IMR-90 (cell line): ENCODE measurements at regions not wholly inside any gene's neighbourhood (a gene's known extent, or its start where the extent isn't known, plus 50 kb on each side); places are given as distances from the start of the nearest gene placed in this dataset.

Experiments used
- ATAC-seq: fragments of 200-7000 bp; cut with Tn5 transposase; 2 replicates; pipeline ENCODE4 v1.9.1; 2020; ENCODE audit warnings: low read depth, mild to moderate bottlenecking, moderate library complexity
- BruUV-seq: library from RNA; stranded (reverse); fragments of 400-500 nt; replicated peaks from 2 replicates; lab custom pipeline; 2021; lab: Mats Ljungman, UMichigan
- CTCF ChIA-PET: fragments of 300-600 bp; formaldehyde crosslinking; extraction: SDS; loops from one replicate; lab custom pipeline; 2021; ENCODE audit warnings: antibody characterized with exemption; lab: Yijun Ruan, JAX
- POLR2A ChIA-PET: fragments of 300-600 bp; sonication (Branson Sonifier 250); formaldehyde crosslinking; loops from one replicate; lab custom pipeline; 2022; ENCODE audit warnings: antibody characterized with exemption; ENCODE audit not compliant: unreplicated experiment; lab: Charles Lee
- DNase-seq: peaks from one replicate; pipeline ENCODE4 v3.0.0; 2013
- H2AFZ ChIP-seq: replicated peaks from 2 replicates; pipeline ENCODE3; 2013; ENCODE audit warnings: low read length, mild to moderate bottlenecking; ENCODE audit not compliant: poor library complexity
- H2AK5ac ChIP-seq: 2 replicates; pipeline ENCODE4 v1.6.1; 2013; ENCODE audit warnings: low read depth, low read length, inconsistent platforms
- H2AK9ac ChIP-seq: replicated peaks from 2 replicates; pipeline ENCODE3; 2013; ENCODE audit warnings: mild to moderate bottlenecking, low read depth, low read length, moderate library complexity; ENCODE audit not compliant: poor library complexity
- H2BK120ac ChIP-seq: 2 replicates; pipeline ENCODE4 v1.6.1; 2013; ENCODE audit warnings: low read depth, low read length, inconsistent platforms
- H2BK15ac ChIP-seq: 3 replicates; pipeline ENCODE4 v1.6.1; 2013; ENCODE audit warnings: low read depth, low read length, inconsistent platforms
- H2BK20ac ChIP-seq: 2 replicates; pipeline ENCODE4 v1.6.1; 2013; ENCODE audit warnings: low read depth, mild to moderate bottlenecking, inconsistent platforms, low read length, moderate library complexity
- H2BK5ac ChIP-seq: 2 replicates; pipeline ENCODE4 v1.6.1; 2013; ENCODE audit warnings: mild to moderate bottlenecking, low read depth, low read length, inconsistent platforms; ENCODE audit not compliant: poor library complexity, severe bottlenecking
- H3K14ac ChIP-seq: replicated peaks from 2 replicates; pipeline ENCODE4 v1.6.1; 2013; ENCODE audit warnings: low read depth, low read length, inconsistent platforms
- H3K18ac ChIP-seq: 2 replicates; pipeline ENCODE4 v1.6.1; 2013; ENCODE audit warnings: low read depth, low read length, control low read depth
- H3K23ac ChIP-seq: 2 replicates; pipeline ENCODE4 v1.6.1; 2013; ENCODE audit warnings: low read depth, low read length, inconsistent platforms
- H3K27ac ChIP-seq: 2 replicates; pipeline ENCODE4 v1.5.1; 2013; ENCODE audit warnings: mild to moderate bottlenecking, control low read depth, low read length; ENCODE audit not compliant: insufficient read depth
- H3K27me3 ChIP-seq: 2 replicates; pipeline ENCODE4 v1.6.1; 2013; ENCODE audit warnings: low read length; ENCODE audit not compliant: control insufficient read depth, insufficient read depth
- H3K36me3 ChIP-seq: 2 replicates; pipeline ENCODE4 v1.6.1; 2013; ENCODE audit warnings: low read length, mixed read lengths; ENCODE audit not compliant: control insufficient read depth, insufficient read depth
- H3K4ac ChIP-seq: 2 replicates; pipeline ENCODE4 v1.6.1; 2013; ENCODE audit warnings: low read depth, low read length, inconsistent platforms
- H3K4me1 ChIP-seq: 2 replicates; pipeline ENCODE4 v1.6.1; 2013; ENCODE audit warnings: low read length, mixed read lengths; ENCODE audit not compliant: control insufficient read depth, insufficient read depth
- H3K4me2 ChIP-seq: 2 replicates; pipeline ENCODE4 v1.6.1; 2013; ENCODE audit warnings: low read depth, mild to moderate bottlenecking, control low read depth, low read length, moderate library complexity
- H3K4me3 ChIP-seq: 2 replicates; pipeline ENCODE4 v1.5.1; 2013; ENCODE audit warnings: low read depth, mild to moderate bottlenecking, control low read depth, low read length, moderate library complexity; ENCODE audit not compliant: insufficient read depth
- H3K56ac ChIP-seq: 2 replicates; pipeline ENCODE4 v1.6.1; 2013; ENCODE audit warnings: low read length, inconsistent platforms; ENCODE audit not compliant: insufficient read depth; ENCODE audit errors: extremely low read depth
- H3K79me1 ChIP-seq, 2 experiments: 2 replicates each; pipeline ENCODE4 v1.6.1; 2013; ENCODE audit warnings: low read length in 2 of 2, inconsistent platforms in 1 of 2, low read depth in 1 of 2
- H3K9ac ChIP-seq: 2 replicates; pipeline ENCODE4 v1.6.1; 2013; ENCODE audit warnings: low read depth, low read length, control low read depth
- H3K9me1 ChIP-seq: 2 replicates; pipeline ENCODE4 v1.6.1; 2013; ENCODE audit warnings: low read length, inconsistent platforms; ENCODE audit not compliant: insufficient read depth
- H3K9me3 ChIP-seq: 2 replicates; pipeline ENCODE4 v1.6.1; 2013; ENCODE audit warnings: low read length; ENCODE audit not compliant: control insufficient read depth, insufficient read depth
- H4K20me1 ChIP-seq: 2 replicates; pipeline ENCODE4 v1.6.1; 2013; ENCODE audit warnings: low read length, inconsistent platforms; ENCODE audit not compliant: insufficient read depth
- H4K5ac ChIP-seq: 2 replicates; pipeline ENCODE4 v1.6.1; 2013; ENCODE audit warnings: mild to moderate bottlenecking, low read depth, low read length, control low read depth
- H4K8ac ChIP-seq, 2 experiments: 2 replicates each; pipeline ENCODE4 v1.6.1; 2013; ENCODE audit warnings: low read depth in 2 of 2, low read length in 2 of 2, control low read depth in 1 of 2, inconsistent platforms in 1 of 2
- H4K91ac ChIP-seq: 2 replicates; pipeline ENCODE4 v1.6.1; 2013; ENCODE audit warnings: low read depth, low read length, inconsistent platforms; ENCODE audit not compliant: insufficient read depth
- BHLHE40 ChIP-seq: fragments of 150-350 bp; IDR thresholded peaks from 2 replicates; pipeline ENCODE4 v1.6.1; 2016; ENCODE audit warnings: mild to moderate bottlenecking, low read depth, low read length
- CEBPB ChIP-seq: IDR thresholded peaks from 2 replicates; pipeline ENCODE4 v1.6.1; 2012; ENCODE audit warnings: low read depth, low read length, improper control_type of control experiment
- CHD1 ChIP-seq: IDR thresholded peaks from 2 replicates; pipeline ENCODE4 v1.6.1; 2012; ENCODE audit warnings: low read depth, low read length, improper control_type of control experiment
- CTCF ChIP-seq: conservative IDR thresholded peaks from 2 replicates; pipeline ENCODE4 v1.5.1; 2012; ENCODE audit warnings: mild to moderate bottlenecking, low read depth, low read length, improper control_type of control experiment
- ELK1 ChIP-seq: fragments of 150-350 bp; IDR thresholded peaks from 2 replicates; pipeline ENCODE4 v1.6.1; 2016; ENCODE audit warnings: low read depth, mild to moderate bottlenecking, low read length, moderate library complexity, borderline replicate concordance
- FOS ChIP-seq: fragments of 150-350 bp; IDR thresholded peaks from 2 replicates; pipeline ENCODE4 v1.6.1; 2016; ENCODE audit warnings: low read depth, low read length
- MAFK ChIP-seq: IDR thresholded peaks from 2 replicates; pipeline ENCODE4 v1.6.1; 2012; ENCODE audit warnings: low read depth, low read length, improper control_type of control experiment
- MAZ ChIP-seq: IDR thresholded peaks from 2 replicates; pipeline ENCODE4 v1.6.1; 2012; ENCODE audit warnings: low read depth, mild to moderate bottlenecking, low read length, improper control_type of control experiment, moderate library complexity, borderline replicate concordance
- MXI1 ChIP-seq: IDR thresholded peaks from 2 replicates; pipeline ENCODE4 v1.6.1; 2012; ENCODE audit warnings: low read depth, mild to moderate bottlenecking, low read length, moderate library complexity, borderline replicate concordance
- NFE2L2 ChIP-seq: fragments of 150-350 bp; IDR thresholded peaks from 2 replicates; pipeline ENCODE4 v1.6.1; 2016; ENCODE audit warnings: low read depth, mild to moderate bottlenecking, low read length
- POLR2A ChIP-seq: IDR thresholded peaks from 2 replicates; pipeline ENCODE4 v1.6.1; 2012; ENCODE audit warnings: mild to moderate bottlenecking, low read depth, low read length
- RAD21 ChIP-seq: IDR thresholded peaks from 2 replicates; pipeline ENCODE4 v1.6.1; 2012; ENCODE audit warnings: low read length, improper control_type of control experiment
- RCOR1 ChIP-seq: IDR thresholded peaks from 2 replicates; pipeline ENCODE4 v1.6.1; 2012; ENCODE audit warnings: mild to moderate bottlenecking, low read length, improper control_type of control experiment; ENCODE audit not compliant: insufficient replicate concordance
- RFX5 ChIP-seq: IDR thresholded peaks from 2 replicates; pipeline ENCODE4 v1.8.0; 2012; ENCODE audit warnings: low read depth, mild to moderate bottlenecking, low read length, moderate library complexity
- SMC3 ChIP-seq: fragments of 150-350 bp; IDR thresholded peaks from 2 replicates; pipeline ENCODE4 v1.6.1; 2016; ENCODE audit warnings: low read depth, mild to moderate bottlenecking, antibody characterized with exemption, low read length, moderate library complexity
- USF2 ChIP-seq: fragments of 150-350 bp; IDR thresholded peaks from 2 replicates; pipeline ENCODE4 v1.6.1; 2017; ENCODE audit warnings: mild to moderate bottlenecking, antibody characterized with exemption, low read length, low read depth
- WGBS, 2 experiments: methylation state at CpG; one replicate each; pipeline versions ENCODE4 v1.1.5 to v1.1.7; 2013; ENCODE audit warnings: missing lambda C conversion rate in 2 of 2; ENCODE audit not compliant: insufficient read length in 1 of 2; ENCODE audit errors: extremely low coverage in 2 of 2; 5-methylcytosine and 5-hydroxymethylcytosine counted together
- dilution Hi-C: fragments of 300-500 bp; cut with HindIII; formaldehyde crosslinking; loops from one replicate; pipeline ENCODE4 v1.14.3; 2018; ENCODE audit warnings: low sequenced_read_pairs; ENCODE audit not compliant: unreplicated experiment
- in situ Hi-C: fragments of 300-500 bp; cut with MboI; formaldehyde crosslinking; loops from 3 replicates; pipeline ENCODE4 v1.14.3; 2019; ENCODE audit warnings: low sequenced_read_pairs, inconsistent platforms, mixed read lengths
- intact Hi-C: fragments of 100-400 bp; cut with micrococcal nuclease; formaldehyde crosslinking; loops from 2 replicates; pipeline ENCODE4 v1.10.0; 2022

DNA sequence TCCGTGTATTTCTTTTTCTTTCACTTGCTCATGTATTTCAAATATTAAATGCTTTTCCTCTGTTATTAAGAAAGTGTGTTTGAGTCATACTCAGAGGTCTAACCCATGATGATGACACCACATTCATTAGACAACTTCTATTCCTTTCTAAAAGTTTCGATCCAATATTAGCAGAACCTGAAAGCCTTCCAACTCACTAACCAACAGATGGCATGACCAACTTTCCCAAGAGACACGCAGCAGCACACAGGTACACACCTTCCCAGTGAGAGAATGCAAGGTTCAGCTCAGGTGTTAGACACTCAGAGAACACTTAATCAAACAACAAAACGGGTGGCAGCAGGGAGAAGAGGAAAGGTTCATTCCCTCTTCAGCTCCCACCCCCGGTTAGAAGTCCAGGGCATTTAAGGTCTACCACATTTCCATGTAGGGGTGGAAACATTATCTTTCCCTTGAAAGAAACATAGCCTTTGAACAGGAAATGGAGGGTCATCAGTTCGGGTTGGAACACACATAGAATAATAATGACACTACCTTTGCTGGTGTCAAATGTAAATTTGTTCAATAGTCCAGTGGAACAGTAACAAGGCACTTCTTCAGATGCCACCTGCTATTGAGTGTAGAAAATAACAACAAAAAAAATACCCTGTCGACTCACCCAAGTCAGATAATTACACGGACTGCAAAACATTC, 404.2 kb downstream of the COG6 start:
- Histone ChIP-seq H2AFZ (no peak overlapping the region), H3K56ac (no peak overlapping the region), H2BK15ac (no peak overlapping the region), H3K14ac (no peak overlapping the region), H3K9me3 (no peaks in the 10 kb centered on the region), H4K5ac (no peak overlapping the region), H2AK5ac (no peak overlapping the region), H2BK120ac (no peak overlapping the region), H3K79me1 (no peaks in the 10 kb centered on the region), H3K27ac (no peak overlapping the region), H3K27me3 (no peaks in the 10 kb centered on the region), H3K4me1 (no peaks in the 10 kb centered on the region), H2BK20ac (no peak overlapping the region), H3K4me2 (no peak overlapping the region), H2BK5ac (no peak overlapping the region), H4K91ac (no peak overlapping the region), H3K4ac (no peak overlapping the region), H3K9me1 (no peaks in the 10 kb centered on the region), H3K23ac (no peak overlapping the region), H3K4me3 (no peak overlapping the region), H3K36me3 (no peaks in the 10 kb centered on the region), H3K9ac (no peak overlapping the region), H4K8ac (no peak overlapping the region), H2AK9ac (no peak overlapping the region), H3K18ac (no peak overlapping the region), H4K20me1 (no peaks in the 10 kb centered on the region)
- dilution Hi-C loops: no loop called here
- 57% methylated on average over 1 of the region's 8 CpGs; no CpG with 5 or more reads in 1 of the 2 experiments for WGBS, 2 experiments
- ChIA-PET POLR2A (no interaction called here), CTCF (no interaction called here)
- TF ChIP-seq BHLHE40 (no peak), CHD1 (no peak), MAFK (no peak), RCOR1 (no peak), SMC3 (no peak), FOS (no peak), RFX5 (no peak), USF2 (no peak), ELK1 (no peak), MXI1 (no peak), RAD21 (no peak), CTCF (no peak), CEBPB (no peak), MAZ (no peak), NFE2L2 (no peak), POLR2A (no peak)
- intact Hi-C loops: no loop called here
- DNase-seq: no peak
- in situ Hi-C loops: no loop called here
- no peak for ATAC-seq
- no TSS peak for BruUV-seq
